ENCODE measurements at regions not wholly inside any gene's neighbourhood (a gene's known extent, or its start where the extent isn't known, plus 50 kb on each side); places are given as distances from the start of the nearest gene placed in this dataset.

DNA sequence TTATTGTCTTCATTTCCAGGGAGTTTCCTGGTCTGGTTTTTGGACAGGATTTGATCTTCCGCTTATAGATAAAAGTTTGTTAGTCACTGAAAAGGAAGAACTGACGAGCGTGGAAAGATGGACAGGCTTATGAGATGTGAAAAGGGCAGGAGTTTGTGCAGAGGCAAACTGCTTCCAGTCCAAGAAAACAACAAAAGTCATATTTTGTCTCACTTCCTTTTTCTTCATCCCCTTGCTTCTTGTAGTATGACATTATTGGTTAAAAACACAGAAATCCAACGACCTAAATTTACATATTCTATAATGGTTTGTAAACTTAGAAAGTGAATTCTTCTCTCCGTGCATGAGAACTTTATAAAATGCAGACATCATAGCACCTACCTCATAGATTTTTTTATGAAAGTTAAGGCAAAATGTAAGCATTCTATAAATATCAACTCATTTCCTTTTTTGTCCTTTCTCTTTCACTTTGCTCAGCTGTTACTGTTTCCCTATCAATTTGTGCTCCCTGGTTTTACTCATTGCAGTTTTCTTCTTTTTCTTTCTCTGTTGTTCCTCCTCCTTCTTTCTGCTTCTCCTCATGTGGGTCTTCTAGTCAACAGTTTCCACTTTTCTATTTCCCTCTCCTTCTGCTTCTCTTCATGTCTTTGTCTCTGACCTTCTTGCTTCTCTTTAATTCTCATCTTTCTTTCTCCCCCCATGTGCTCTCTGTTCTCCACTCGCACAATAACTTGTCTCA is 370.2 kb downstream of the ARL4A start:
- Histone ChIP-seq H3K27me3 (ENCODE audit: control insufficient read depth, insufficient read depth, low read length) (no peaks in the 10 kb centered on the region), H3K36me3 (ENCODE audit: control insufficient read depth, insufficient read depth, low read length) (no peaks in the 10 kb centered on the region), H3K4me3 (ENCODE audit: low read depth, low read length) (no peak overlapping the region)
- ChIA-PET POLR2A (no interaction called here), CTCF (no interaction called here)
- TF ChIP-seq, protein P1, sequence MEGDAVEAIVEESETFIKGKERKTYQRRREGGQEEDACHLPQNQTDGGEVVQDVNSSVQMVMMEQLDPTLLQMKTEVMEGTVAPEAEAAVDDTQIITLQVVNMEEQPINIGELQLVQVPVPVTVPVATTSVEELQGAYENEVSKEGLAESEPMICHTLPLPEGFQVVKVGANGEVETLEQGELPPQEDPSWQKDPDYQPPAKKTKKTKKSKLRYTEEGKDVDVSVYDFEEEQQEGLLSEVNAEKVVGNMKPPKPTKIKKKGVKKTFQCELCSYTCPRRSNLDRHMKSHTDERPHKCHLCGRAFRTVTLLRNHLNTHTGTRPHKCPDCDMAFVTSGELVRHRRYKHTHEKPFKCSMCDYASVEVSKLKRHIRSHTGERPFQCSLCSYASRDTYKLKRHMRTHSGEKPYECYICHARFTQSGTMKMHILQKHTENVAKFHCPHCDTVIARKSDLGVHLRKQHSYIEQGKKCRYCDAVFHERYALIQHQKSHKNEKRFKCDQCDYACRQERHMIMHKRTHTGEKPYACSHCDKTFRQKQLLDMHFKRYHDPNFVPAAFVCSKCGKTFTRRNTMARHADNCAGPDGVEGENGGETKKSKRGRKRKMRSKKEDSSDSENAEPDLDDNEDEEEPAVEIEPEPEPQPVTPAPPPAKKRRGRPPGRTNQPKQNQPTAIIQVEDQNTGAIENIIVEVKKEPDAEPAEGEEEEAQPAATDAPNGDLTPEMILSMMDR (IDR thresholded peaks at IDR 0.05; ENCODE audit: insufficient read depth, low read depth, low read length), result no peak
- no peak for DNase-seq (ENCODE audit: low read depth)

DNA sequence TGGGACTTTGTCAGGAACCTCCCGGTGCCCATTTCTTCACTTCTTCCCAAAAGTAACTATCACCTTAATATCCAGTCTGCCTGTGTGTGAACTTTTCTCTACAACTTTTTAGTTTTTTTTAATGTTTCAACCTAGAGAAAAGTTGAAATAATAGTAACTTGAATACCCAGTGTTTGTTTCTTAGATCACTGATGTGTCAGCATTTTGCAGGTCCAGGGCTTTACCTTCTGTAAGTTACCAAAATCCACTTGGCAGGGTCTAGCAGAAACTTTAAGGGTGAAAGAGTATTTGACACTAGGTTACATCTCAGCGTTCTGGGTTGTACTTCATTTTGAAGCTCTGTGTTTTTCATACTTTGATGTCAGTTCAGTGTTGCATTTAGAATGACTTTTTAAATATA is 372.7 kb downstream of the ARL4A start:
- TF ChIP-seq, protein P1 (IDR thresholded peaks at IDR 0.05; ENCODE audit: insufficient read depth, low read depth, low read length), result no peak
- DNase-seq (ENCODE audit: low read depth), result no peak
- CTCF ChIA-PET, result no interaction called here
- H3K36me3 ChIP-seq (ENCODE audit: control insufficient read depth, insufficient read depth, low read length), result no peaks in the 10 kb centered on the region
- POLR2A ChIA-PET, result no interaction called here
- no peaks in the 10 kb centered on the region for H3K27me3 ChIP-seq (ENCODE audit: control insufficient read depth, insufficient read depth, low read length)
- no peak overlapping the region for H3K4me3 ChIP-seq (ENCODE audit: low read depth, low read length)

DNA sequence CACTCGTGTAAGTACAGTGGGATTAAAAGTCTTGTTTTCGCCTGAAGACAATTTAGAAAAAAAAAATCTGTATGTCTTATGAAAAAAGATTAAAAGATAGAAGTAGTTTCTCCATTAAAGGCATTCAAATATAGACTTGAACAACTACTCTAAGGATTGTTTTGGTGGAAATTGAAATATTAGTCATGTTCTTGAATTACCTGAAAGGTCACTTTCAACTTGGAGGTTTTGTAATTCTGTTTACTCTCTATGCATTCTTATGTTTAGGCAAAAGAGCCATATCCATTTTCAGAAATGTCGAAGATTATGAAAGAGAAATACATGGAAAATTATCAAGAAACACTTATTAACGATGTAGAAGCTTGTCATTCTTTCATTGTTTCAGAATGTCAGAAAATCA is 373.7 kb downstream of the ARL4A start:
- CTCF ChIA-PET, result no interaction called here

DNA sequence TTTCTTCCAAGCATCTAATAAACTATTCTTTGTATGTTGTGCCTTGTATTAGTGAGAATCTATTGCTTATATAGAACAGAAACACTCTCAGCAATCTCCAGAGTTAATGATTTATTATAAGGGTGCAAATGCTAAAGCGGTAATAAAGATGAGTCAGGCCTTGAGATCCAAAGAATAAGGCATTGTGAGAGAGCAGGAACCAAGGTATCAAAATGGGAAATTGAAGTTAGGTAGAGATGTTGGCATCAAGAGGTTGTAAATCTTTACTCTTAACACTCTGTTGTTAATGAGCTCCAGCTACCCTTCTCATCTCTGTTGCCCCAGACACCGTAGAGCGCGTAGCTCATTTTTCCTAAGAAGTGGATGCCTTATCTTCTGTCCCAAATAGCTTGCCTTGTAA is 375.2 kb downstream of the ARL4A start:
- ChIA-PET POLR2A (interaction anchor here (0.6 kb wide), 1 partner anchor 98 kb away, joined by 3 read pairs; no protein-coding TSS in a partner anchor), CTCF (no interaction called here)
- no peaks in the 10 kb centered on the region for H3K36me3 ChIP-seq (ENCODE audit: control insufficient read depth, insufficient read depth, low read length)
- no peak overlapping the region for H3K4me3 ChIP-seq (ENCODE audit: low read depth, low read length)
- H3K27me3 ChIP-seq (ENCODE audit: control insufficient read depth, insufficient read depth, low read length), result no peaks in the 10 kb centered on the region
- TF ChIP-seq, protein P1 (IDR thresholded peaks at IDR 0.05; ENCODE audit: insufficient read depth, low read depth, low read length), result no peak
- DNase-seq (ENCODE audit: low read depth), result no peak

More for the DNA sequence above, 373.7 kb downstream of the ARL4A start:
- Histone ChIP-seq H3K36me3 (ENCODE audit: control insufficient read depth, insufficient read depth, low read length) (no peaks in the 10 kb centered on the region), H3K27me3 (ENCODE audit: control insufficient read depth, insufficient read depth, low read length) (no peaks in the 10 kb centered on the region), H3K4me3 (ENCODE audit: low read depth, low read length) (no peak overlapping the region)
- TF ChIP-seq, protein P1 (IDR thresholded peaks at IDR 0.05; ENCODE audit: insufficient read depth, low read depth, low read length), result no peak
- DNase-seq (ENCODE audit: low read depth), result no peak
- POLR2A ChIA-PET, result no interaction called here

DNA sequence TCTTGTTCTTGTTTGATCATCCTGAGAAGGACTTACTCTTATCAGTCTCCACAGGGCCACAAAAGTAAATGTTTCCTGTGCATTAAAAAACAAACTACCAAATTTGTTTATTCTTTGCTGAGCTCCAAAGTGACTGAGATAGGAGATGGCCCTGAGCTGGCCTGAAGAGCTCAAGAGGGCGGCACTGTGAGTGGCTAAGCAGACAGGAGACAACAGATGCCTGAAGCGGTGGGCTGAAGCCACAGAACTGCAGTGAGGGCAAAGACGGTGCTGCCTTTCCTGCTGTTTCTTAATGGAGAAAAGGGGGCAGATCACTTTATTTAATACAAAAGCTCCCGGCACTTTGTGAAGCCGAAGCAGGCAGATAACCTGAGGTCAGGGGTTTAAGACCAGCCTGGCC is 379.6 kb downstream of the ARL4A start:
- TF ChIP-seq, protein P1 (IDR thresholded peaks at IDR 0.05; ENCODE audit: insufficient read depth, low read depth, low read length), result no peak
- H3K36me3 ChIP-seq (ENCODE audit: control insufficient read depth, insufficient read depth, low read length), result no peaks in the 10 kb centered on the region
- H3K27me3 ChIP-seq (ENCODE audit: control insufficient read depth, insufficient read depth, low read length), result no peaks in the 10 kb centered on the region
- POLR2A ChIA-PET, result no interaction called here
- CTCF ChIA-PET, result no interaction called here
- DNase-seq (ENCODE audit: low read depth), result no peak
- no peak overlapping the region for H3K4me3 ChIP-seq (ENCODE audit: low read depth, low read length)

Measured in BJ (cell line).